GM11168 (cell line): ENCODE measurements at regions not wholly inside any gene's neighbourhood (a gene's known extent, or its start where the extent isn't known, plus 50 kb on each side); places are given as distances from the start of the nearest gene placed in this dataset.
"Not testable (repeated sequence)": the region's sequence is repeated elsewhere in the genome, so short reads cannot be mapped to it uniquely, and the experiment has no call there.

Source experiments
- in situ Hi-C: fragments of 300-500 bp; cut with MboI; formaldehyde crosslinking; loops from one replicate; pipeline ENCODE4 v1.12.0; 2022; ENCODE audit warnings: low sequenced_read_pairs; ENCODE audit not compliant: unreplicated experiment

GRCh38 chr9:129547063-129547462, 73.8 kb downstream of the C9orf50 start:
- in situ Hi-C loops = no loop called here

- in situ Hi-C loops = not testable (repeated sequence)
Observed at GRCh38 chr9:129545876-129546275, 75.0 kb downstream of the C9orf50 start.

- in situ Hi-C loops = no loop called here
Observed at GRCh38 chr9:129544761-129545160, 76.1 kb downstream of the C9orf50 start.

GRCh38 chr9:129542741-129543140, 78.2 kb downstream of the C9orf50 start:
- in situ Hi-C loops = no loop called here

GRCh38 chr9:129541270-129541669, 79.6 kb downstream of the C9orf50 start:
- in situ Hi-C loops = no loop called here

- in situ Hi-C loops = no loop called here
Observed at GRCh38 chr9:129539446-129539845, 81.5 kb downstream of the C9orf50 start.

- in situ Hi-C loops = not testable (repeated sequence)
Observed at GRCh38 chr9:129531860-129532402, 89.0 kb downstream of the C9orf50 start.

GRCh38 chr9:129527955-129528354, 92.9 kb downstream of the C9orf50 start:
- in situ Hi-C loops = not testable (repeated sequence)

GRCh38 chr9:129525656-129526196, 95.2 kb downstream of the C9orf50 start:
- in situ Hi-C loops = no loop called here

GRCh38 chr9:129524582-129525270, 96.2 kb downstream of the C9orf50 start:
- in situ Hi-C loops = no loop called here

- in situ Hi-C loops = no loop called here
Observed at GRCh38 chr9:129523943-129524581, 96.8 kb downstream of the C9orf50 start.

- in situ Hi-C loops = no loop called here
Observed at GRCh38 chr9:129522351-129522750, 98.5 kb downstream of the C9orf50 start.

- in situ Hi-C loops = no loop called here
Observed at GRCh38 chr9:129520082-129520481, 100.8 kb downstream of the C9orf50 start.

GRCh38 chr9:129518074-129518473, 102.8 kb downstream of the C9orf50 start:
- in situ Hi-C loops = no loop called here

GRCh38 chr9:129517006-129517405, 103.9 kb downstream of the C9orf50 start:
- in situ Hi-C loops = no loop called here

- in situ Hi-C loops = no loop called here
Observed at GRCh38 chr9:129514891-129515290, 106.0 kb downstream of the C9orf50 start.

- in situ Hi-C loops = no loop called here
Observed at GRCh38 chr9:129514497-129514867, 106.4 kb downstream of the C9orf50 start.

- in situ Hi-C loops = no loop called here
Observed at GRCh38 chr9:129513856-129514496, 106.9 kb downstream of the C9orf50 start.

- in situ Hi-C loops = no loop called here
Observed at GRCh38 chr9:129513282-129513681, 107.6 kb downstream of the C9orf50 start.

GRCh38 chr9:129511285-129511900, 109.5 kb downstream of the C9orf50 start:
- in situ Hi-C loops = no loop called here

GRCh38 chr9:129509533-129509928, 111.4 kb downstream of the C9orf50 start:
- in situ Hi-C loops = no loop called here
